ENCODE measurements at regions not wholly inside any gene's neighbourhood (a gene's known extent, or its start where the extent isn't known, plus 50 kb on each side); places are given as distances from the start of the nearest gene placed in this dataset.

DNA sequence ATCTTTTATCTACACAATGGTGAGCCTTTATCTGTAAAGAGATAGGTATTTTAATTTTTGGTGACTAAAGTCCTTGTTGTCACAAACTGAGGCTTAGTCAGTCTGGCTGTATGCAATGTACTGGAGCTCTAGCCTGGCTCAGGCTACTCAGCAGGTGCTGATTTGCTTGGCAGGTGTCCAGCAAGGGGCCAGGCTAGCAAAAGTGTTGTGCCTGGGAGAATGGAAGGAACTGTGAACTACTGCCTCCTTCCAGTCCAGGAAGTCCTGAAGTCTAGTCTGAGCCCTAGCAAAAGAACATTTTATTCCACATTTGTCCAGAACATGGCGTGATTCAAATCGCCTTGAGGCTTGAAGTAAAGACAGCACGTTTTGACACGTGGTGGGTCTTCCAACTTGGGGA lies 260.5 kb downstream of the CCDC85A start:
- DNase-seq: no peak
- intact Hi-C loops (cut with DNase I): no loop called here

DNA sequence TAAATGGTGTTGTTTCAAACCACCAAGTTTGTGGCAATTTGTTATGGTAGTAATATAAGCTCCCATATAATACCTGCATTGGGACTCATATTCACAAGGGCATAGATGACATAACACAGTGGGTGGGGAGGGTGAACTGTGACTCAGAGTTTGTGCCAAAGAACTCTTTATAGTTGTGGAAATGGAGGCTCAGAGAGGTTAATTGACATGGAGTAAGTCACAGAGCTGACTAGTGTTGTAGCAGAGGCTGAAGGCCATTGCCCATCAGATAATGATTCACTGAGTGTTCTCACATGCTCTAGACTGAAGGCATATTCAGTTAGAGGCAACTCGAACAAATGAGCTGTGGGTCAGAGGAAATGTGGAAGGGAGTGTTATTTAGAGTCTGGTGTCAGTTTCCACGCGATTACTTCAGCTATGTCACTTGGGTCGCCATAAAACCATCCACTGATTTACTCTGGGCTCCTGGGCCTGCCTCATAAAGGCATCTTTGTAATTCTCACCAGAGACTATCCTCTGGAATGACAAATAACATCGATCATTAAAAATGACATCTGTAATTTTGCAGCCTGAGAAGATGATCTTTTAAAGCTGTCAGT lies 264.7 kb downstream of the CCDC85A start:
- intact Hi-C loops (cut with DNase I): no loop called here
- peak in 4 of 42 donors; percentile 9 to 19 (median 12) for DNase-seq

- intact Hi-C loops (cut with DNase I): no loop called here
- peak in 39 of 42 donors; percentile 14 to 78 (median 52) for DNase-seq
Measured at GRCh38 chr2:56449002-56449431, 265.2 kb downstream of the CCDC85A start.

GRCh38 chr2:56449449-56449860 lies 265.7 kb downstream of the CCDC85A start:
- intact Hi-C loops (cut with DNase I): no loop called here
- no peak for DNase-seq

DNA sequence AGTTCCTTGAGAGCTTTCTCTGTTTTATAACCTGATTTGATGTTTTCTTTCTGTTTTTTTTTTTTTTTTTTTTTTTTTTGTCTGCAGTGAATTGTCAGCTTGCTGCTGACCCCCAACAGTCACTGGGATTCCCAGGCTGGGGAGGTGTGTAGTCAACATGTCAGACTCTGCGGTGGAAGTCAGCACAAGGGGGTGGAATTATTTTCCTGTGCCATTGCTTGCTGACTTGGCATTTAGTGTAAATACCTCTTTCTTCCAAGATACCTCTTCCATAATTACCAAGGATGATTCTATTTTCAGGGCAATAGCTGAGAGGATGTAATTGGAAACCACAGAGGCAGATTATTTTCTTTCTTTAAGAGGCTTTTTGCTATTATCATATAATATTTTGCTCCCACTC lies 266.3 kb downstream of the CCDC85A start:
- intact Hi-C loops (cut with DNase I): no loop called here
- peak in 1 of 42 donors; percentile 9 for DNase-seq

DNA sequence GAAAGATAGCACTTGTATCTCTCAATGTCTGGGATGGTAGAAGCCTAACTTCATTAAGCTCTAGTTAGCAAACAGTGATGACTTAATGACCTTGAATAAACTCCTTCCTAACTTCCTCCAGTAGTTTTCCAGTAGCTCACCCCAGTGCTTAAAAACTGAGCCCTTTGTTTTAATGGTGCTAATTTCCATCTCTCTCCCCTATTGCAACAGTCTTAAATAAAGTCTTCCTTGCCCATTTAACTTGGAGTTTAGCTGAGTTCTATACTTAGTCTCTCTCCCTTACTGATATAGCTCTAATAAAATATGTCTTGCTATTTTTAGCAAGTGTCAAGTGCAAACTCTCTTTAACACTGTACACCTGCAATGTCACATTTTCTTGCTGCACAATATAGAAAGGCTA lies 267.0 kb downstream of the CCDC85A start:
- DNase-seq: no peak
- intact Hi-C loops (cut with DNase I): no loop called here

DNA sequence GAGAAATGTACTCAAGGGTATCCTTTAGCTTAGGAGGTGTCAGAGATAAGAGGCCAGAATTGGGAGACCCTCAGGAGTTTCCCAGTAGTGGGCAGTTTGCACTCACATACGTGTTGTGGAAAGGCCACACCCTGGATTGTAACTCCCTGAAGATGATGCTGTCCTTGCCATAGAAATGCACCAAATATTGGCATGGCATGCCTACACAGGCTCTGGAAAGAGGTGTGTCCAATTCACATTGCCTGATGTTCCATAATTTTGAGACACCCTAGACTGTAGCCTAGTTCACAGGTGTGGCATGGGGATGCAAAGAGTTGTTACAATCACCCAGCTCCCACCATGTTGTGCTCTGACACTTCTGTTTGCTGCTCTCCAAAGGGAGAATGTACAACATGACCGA lies 271.9 kb downstream of the CCDC85A start:
- DNase-seq: no peak
- intact Hi-C loops (cut with DNase I): no loop called here

DNA sequence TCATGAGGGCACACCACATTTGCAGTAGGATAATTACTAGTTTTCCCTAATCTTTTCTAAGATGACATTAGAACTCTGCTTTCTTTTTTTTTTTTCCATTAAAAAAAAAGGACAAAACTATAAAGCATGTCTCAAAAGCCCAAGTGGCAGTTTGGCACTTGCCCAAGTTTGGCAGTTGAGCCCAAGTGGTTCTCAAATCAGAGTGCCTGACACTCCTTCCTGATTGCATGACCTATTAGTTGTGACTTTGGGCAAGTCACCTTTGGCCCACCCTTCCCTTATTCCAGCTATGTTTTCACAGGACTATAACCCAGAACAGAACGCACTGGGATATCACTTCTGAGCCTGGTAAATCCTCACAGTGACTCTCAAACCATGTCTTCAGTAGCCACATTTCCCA lies 273.0 kb downstream of the CCDC85A start:
- DNase-seq: peak in 1 of 42 donors; percentile 38
- intact Hi-C loops (cut with DNase I): no loop called here

GRCh38 chr2:56460508-56460907 lies 276.7 kb downstream of the CCDC85A start:
- intact Hi-C loops (cut with DNase I): no loop called here
- DNase-seq: no peak

GRCh38 chr2:56464066-56464465 lies 280.3 kb downstream of the CCDC85A start:
- no peak for DNase-seq
- intact Hi-C loops (cut with DNase I): no loop called here

DNA sequence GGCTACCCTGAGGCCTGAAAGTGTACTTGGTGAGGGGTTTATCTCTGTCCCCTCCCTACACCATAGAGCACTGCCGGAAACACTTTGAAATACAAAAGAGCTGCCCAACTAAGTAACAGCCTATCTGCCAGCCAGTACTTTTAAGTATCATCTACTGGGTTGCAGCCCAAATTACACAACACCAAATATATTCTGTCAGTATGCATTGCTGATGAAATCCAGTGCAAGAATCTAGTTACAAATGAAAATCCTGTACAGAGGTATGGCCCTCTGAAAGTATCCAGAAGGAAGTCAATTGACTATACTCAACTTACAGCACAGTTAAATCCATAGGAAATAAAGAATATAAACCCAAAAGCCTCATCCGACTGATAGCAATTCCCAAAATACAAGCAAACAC lies 280.8 kb downstream of the CCDC85A start:
- intact Hi-C loops (cut with DNase I): no loop called here
- no peak for DNase-seq

DNA sequence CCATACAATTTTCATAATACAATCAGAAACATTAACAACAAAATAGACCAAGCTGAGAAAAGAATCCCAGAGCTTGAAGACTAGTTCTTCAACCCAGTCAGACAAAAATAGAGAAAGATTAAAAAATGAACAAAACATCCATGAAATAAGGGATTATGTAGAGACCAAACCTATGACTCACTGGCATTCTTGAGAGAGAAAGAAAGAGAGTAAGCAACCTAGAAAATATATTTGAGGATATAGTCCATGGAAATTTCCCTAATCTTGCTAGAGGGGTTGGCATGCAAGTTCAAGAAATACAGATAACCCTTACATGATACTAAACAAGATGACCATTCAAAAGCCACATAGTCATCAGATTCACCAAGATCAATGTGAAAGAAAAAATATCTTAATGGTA lies 281.7 kb downstream of the CCDC85A start:
- intact Hi-C loops (cut with DNase I): no loop called here
- DNase-seq: no peak

- intact Hi-C loops (cut with DNase I): no loop called here
- DNase-seq: no peak
Measured at GRCh38 chr2:56473524-56473923, 289.7 kb downstream of the CCDC85A start.

GRCh38 chr2:56474412-56475158 lies 290.8 kb downstream of the CCDC85A start:
- no peak for DNase-seq
- intact Hi-C loops (cut with DNase I): no loop called here

DNA sequence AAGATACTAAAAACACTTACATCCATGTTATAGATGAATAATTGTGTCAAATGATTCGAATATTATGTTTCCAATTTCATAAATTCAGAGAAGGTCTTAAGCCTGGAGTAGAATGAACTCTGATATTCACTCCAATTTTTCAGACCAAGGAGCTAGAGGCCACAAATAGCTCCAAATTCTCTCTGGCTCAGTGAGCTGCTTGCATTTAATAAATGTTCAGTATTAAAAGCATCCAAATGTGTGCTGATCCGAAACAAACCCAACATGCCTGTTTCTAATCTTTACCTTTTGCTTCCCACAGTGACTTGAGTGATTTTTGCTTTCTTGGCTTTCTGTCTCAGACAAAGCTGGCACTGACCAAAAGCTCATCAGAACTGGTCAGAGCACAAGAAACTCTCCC lies 291.4 kb downstream of the CCDC85A start:
- intact Hi-C loops (cut with DNase I): no loop called here
- no peak for DNase-seq

- intact Hi-C loops (cut with DNase I): no loop called here
- no peak for DNase-seq
Measured at GRCh38 chr2:56476509-56477071, 292.8 kb downstream of the CCDC85A start.

DNA sequence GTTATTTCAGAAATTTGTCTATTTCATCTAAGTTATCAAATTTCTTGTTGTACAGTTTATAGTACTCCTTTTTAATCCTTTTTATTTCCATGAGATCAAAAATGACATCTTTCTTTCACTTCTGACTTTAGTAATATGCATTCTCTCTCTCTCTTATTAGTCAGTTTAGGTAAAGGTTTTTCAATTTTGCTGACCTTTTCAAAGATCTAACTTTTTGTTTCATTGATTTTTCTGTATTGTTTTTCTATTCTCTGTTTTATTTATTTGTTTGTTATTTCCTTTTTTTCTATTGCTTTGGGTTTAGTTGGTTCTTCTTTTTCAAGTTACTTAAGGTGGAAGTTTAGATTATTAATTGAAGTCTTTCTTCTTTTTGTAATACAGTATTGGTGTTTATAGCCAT lies 294.2 kb downstream of the CCDC85A start:
- no peak for DNase-seq
- intact Hi-C loops (cut with DNase I): no loop called here

DNA sequence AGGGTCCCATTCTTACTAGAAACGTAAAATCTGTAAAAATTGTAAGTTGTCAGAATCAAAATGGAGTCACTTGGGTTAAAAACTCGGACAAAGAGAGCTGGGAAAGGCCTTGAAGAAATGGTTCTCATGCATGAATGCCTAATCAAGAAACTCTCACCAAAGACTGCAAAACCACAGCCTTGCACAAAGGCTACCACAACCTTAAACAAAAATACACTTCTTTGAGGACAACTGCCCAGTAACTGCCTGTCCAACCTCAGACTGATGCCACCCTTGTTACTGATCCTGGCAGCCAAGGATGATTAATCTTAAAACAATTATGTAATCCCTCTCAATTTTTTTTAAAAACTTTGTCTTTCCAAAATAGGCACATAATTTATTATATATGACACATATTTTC lies 299.3 kb downstream of the CCDC85A start:
- no peak for DNase-seq
- intact Hi-C loops (cut with DNase I): no loop called here

GRCh38 chr2:56484906-56485305 lies 301.1 kb downstream of the CCDC85A start:
- DNase-seq: no peak

GRCh38 chr2:56500317-56500716 lies 316.5 kb downstream of the CCDC85A start:
- intact Hi-C loops (cut with DNase I): no loop called here
- DNase-seq: no peak

More at GRCh38 chr2:56484906-56485305, 301.1 kb downstream of the CCDC85A start:
- intact Hi-C loops (cut with DNase I): no loop called here

DNA sequence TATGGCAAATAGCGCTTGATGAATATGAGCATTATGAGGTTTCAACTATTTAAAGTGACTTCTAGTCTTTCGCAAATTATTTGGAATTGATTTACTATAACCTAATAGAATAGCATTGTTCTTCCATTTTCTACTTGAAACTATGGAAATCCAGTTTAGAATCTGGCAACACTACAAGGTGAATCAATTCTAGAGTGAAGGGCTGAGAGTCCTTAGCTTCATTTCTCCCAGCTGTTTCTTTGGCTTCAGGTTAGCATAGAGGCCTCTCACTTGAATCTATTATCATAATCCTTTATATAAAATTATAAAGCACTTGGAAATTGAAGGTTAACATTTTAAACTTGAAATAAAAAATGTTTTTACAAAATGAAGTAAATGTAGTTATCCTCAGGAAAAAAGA lies 318.8 kb downstream of the CCDC85A start:
- intact Hi-C loops (cut with DNase I): no loop called here
- no peak for DNase-seq
